Neural progenitor cell (in vitro differentiated cells): ENCODE measurements at regions not wholly inside any gene's neighbourhood (a gene's known extent, or its start where the extent isn't known, plus 50 kb on each side); places are given as distances from the start of the nearest gene placed in this dataset.
A peak's percentile ranks its signal among the peaks of the same experiment; 100 is the strongest.

ENCODE experiments used
- DNase-seq: peaks from one replicate; pipeline ENCODE4 v3.0.0-alpha.2; 2016; ENCODE audit warnings: low spot score
- H2AFZ ChIP-seq: fragments of 200-600 bp; sonication (generic); replicated peaks from 2 replicates; pipeline ENCODE4 v1.6.1; 2016; ENCODE audit warnings: antibody characterized with exemption
- H3F3A ChIP-seq: fragments of 200-600 bp; sonication (generic); 2 replicates; pipeline ENCODE4 v1.6.1; 2016; ENCODE audit warnings: antibody characterized with exemption, low read depth
- H3K27ac ChIP-seq: fragments of 200-600 bp; sonication (generic); 2 replicates; pipeline ENCODE4 v1.5.1; 2016; ENCODE audit warnings: mild to moderate bottlenecking
- H3K27me3 ChIP-seq: fragments of 200-600 bp; sonication (generic); 2 replicates; pipeline ENCODE4 v1.6.1; 2016; ENCODE audit warnings: mild to moderate bottlenecking, moderate library complexity
- H3K36me3 ChIP-seq: fragments of 200-600 bp; sonication (generic); 2 replicates; pipeline ENCODE4 v1.5.1; 2016
- H3K4me1 ChIP-seq: fragments of 200-600 bp; sonication (generic); 2 replicates; pipeline ENCODE4 v1.6.1; 2016; ENCODE audit warnings: mixed run types
- H3K4me2 ChIP-seq: fragments of 200-600 bp; sonication (generic); 2 replicates; pipeline ENCODE4 v1.6.1; 2016
- H3K4me3 ChIP-seq: fragments of 200-600 bp; sonication (generic); 2 replicates; pipeline ENCODE4 v1.5.1; 2016
- H3K79me2 ChIP-seq: fragments of 200-600 bp; sonication (generic); 2 replicates; pipeline ENCODE4 v1.6.1; 2016; ENCODE audit warnings: low read depth
- H3K9ac ChIP-seq: fragments of 200-600 bp; sonication (generic); 2 replicates; pipeline ENCODE4 v1.6.1; 2016
- H3K9me3 ChIP-seq: fragments of 200-600 bp; sonication (generic); 2 replicates; pipeline ENCODE4 v1.5.1; 2016; ENCODE audit warnings: low read depth
- H4K20me1 ChIP-seq: fragments of 200-600 bp; sonication (generic); 2 replicates; pipeline ENCODE4 v1.6.1; 2016; ENCODE audit warnings: low read depth
- H3K27ac Mint-ChIP-seq: 3 replicates; pipeline ENCODE4 v1.8.0; 2021; ENCODE audit warnings: mixed read lengths
- H3K27me3 Mint-ChIP-seq: 2 replicates; pipeline ENCODE4 v1.8.0; 2022; ENCODE audit warnings: low read depth, mild to moderate bottlenecking, inconsistent platforms, moderate library complexity, mixed read lengths; ENCODE audit not compliant: insufficient read depth
- H3K36me3 Mint-ChIP-seq: 3 replicates; pipeline ENCODE4 v1.8.0; 2021; ENCODE audit warnings: mixed read lengths
- H3K4me1 Mint-ChIP-seq: 3 replicates; pipeline ENCODE4 v1.8.0; 2021; ENCODE audit warnings: mixed read lengths
- H3K4me3 Mint-ChIP-seq: 3 replicates; pipeline ENCODE4 v1.8.0; 2021; ENCODE audit warnings: mild to moderate bottlenecking, moderate library complexity, mixed read lengths
- H3K9me3 Mint-ChIP-seq: 3 replicates; pipeline ENCODE4 v1.8.0; 2020; ENCODE audit warnings: mixed read lengths
- EZH2 ChIP-seq: fragments of 200-600 bp; sonication (generic); IDR thresholded peaks from 2 replicates; pipeline ENCODE4 v1.6.1; 2017; ENCODE audit warnings: antibody characterized with exemption, mild to moderate bottlenecking, moderate library complexity
- EZH2phosphoT487 ChIP-seq: fragments of 200-600 bp; sonication (generic); IDR thresholded peaks from 2 replicates; pipeline ENCODE4 v1.6.1; 2017; ENCODE audit warnings: antibody characterized with exemption
- TF ChIP-seq, protein P1 (sequence below): fragments of 200-600 bp; sonication (generic); IDR thresholded peaks from 2 replicates; pipeline ENCODE4 v1.5.1; 2017; ENCODE audit warnings: antibody characterized with exemption, mild to moderate bottlenecking

DNA sequence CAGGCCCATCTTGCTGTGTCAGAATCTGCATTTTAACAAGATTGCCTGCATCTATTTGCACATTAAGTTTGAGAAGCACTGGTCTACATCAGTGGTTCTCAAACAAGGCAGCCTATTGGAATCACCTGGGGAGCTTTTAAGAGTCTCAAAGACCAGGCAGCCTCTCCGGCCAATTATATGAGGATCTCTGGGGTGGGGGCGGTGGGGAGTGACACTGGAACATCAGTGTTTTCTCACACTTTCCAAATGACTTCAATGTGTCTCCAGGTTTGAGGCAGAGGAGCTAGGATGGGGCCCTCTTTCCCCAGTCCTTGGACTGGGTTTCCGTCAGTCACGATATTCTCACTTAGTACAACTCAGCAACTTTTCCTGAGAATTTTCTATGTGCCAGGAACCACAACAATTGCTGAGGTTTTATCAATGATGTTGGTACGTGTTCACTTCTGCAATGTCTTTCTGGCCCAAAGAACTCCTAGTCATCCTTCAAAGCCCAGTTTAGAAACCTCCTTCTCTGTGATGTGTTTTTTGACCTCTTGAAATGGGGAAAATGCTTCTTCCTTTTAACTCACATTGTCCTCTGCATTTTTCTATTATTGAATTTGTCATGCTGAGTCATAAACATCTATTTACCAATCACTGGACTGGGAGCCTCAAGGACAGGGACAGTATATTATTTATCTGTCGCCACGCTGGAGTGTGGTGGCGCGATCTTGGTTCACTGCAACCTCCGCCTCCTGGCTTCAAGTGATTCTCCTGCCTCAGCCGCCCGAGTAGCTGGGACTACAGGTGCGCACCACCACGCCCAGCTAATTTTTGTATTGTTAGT is 130.9 kb downstream of the MYCN start:
- Mint-ChIP-seq H3K36me3 (no peaks in the 10 kb centered on the region), H3K9me3 (peaks cover 3% of the 10 kb centered on the region), H3K27ac (peak overlapping the region; percentile 65), H3K4me1 (peaks cover 41% of the 10 kb centered on the region), H3K27me3 (peaks cover 15% of the 10 kb centered on the region), H3K4me3 (no peak overlapping the region)
- Histone ChIP-seq H3K4me1 (peaks cover 19% of the 10 kb centered on the region), H3K79me2 (no peaks in the 10 kb centered on the region), H3K4me3 (no peak overlapping the region), H3K9me3 (no peaks in the 10 kb centered on the region), H2AFZ (no peak overlapping the region), H3F3A (peaks cover 25% of the 10 kb centered on the region), H3K27ac (no peak overlapping the region), H4K20me1 (no peaks in the 10 kb centered on the region), H3K9ac (no peak overlapping the region), H3K36me3 (no peaks in the 10 kb centered on the region), H3K4me2 (no peak overlapping the region), H3K27me3 (no peaks in the 10 kb centered on the region)
- no peak for DNase-seq
- TF ChIP-seq EZH2phosphoT487 (no peak), EZH2 (no peak)
- TF ChIP-seq, protein P1, sequence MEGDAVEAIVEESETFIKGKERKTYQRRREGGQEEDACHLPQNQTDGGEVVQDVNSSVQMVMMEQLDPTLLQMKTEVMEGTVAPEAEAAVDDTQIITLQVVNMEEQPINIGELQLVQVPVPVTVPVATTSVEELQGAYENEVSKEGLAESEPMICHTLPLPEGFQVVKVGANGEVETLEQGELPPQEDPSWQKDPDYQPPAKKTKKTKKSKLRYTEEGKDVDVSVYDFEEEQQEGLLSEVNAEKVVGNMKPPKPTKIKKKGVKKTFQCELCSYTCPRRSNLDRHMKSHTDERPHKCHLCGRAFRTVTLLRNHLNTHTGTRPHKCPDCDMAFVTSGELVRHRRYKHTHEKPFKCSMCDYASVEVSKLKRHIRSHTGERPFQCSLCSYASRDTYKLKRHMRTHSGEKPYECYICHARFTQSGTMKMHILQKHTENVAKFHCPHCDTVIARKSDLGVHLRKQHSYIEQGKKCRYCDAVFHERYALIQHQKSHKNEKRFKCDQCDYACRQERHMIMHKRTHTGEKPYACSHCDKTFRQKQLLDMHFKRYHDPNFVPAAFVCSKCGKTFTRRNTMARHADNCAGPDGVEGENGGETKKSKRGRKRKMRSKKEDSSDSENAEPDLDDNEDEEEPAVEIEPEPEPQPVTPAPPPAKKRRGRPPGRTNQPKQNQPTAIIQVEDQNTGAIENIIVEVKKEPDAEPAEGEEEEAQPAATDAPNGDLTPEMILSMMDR, result no peak

DNA sequence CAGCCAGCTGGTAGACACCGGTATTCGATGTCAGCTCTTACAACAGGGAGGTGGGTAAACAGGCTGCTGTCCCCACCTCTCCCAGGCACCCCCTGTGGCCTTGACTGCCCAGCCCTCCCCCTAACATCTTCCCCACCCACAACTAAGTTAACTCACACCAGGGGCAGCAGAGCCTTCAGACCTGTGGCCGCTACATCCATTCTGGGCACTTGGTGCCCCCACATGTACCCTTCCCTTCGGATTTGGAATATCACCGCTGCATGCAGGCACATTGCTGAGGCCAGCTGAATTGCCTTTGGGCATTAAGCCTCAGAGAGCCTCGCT is 130.3 kb downstream of the MYCN start:
- Mint-ChIP-seq H3K4me3 (no peak overlapping the region), H3K36me3 (no peaks in the 10 kb centered on the region), H3K27me3 (peaks cover 15% of the 10 kb centered on the region), H3K4me1 (peaks cover 44% of the 10 kb centered on the region), H3K27ac (peak overlapping the region; percentile 87), H3K9me3 (peaks cover 3% of the 10 kb centered on the region)
- Histone ChIP-seq H3K27ac (peak overlapping the region; percentile 75), H3K36me3 (no peaks in the 10 kb centered on the region), H3K4me3 (no peak overlapping the region), H4K20me1 (no peaks in the 10 kb centered on the region), H3K27me3 (no peaks in the 10 kb centered on the region), H3K4me2 (peak overlapping the region; percentile 37), H3K9me3 (no peaks in the 10 kb centered on the region), H3F3A (peaks cover 25% of the 10 kb centered on the region), H3K4me1 (peaks cover 19% of the 10 kb centered on the region), H3K79me2 (no peaks in the 10 kb centered on the region), H2AFZ (peak overlapping the region; percentile 61), H3K9ac (no peak overlapping the region)
- DNase-seq, result no peak
- TF ChIP-seq, protein P1, result no peak
- TF ChIP-seq EZH2phosphoT487 (no peak), EZH2 (no peak)

DNA sequence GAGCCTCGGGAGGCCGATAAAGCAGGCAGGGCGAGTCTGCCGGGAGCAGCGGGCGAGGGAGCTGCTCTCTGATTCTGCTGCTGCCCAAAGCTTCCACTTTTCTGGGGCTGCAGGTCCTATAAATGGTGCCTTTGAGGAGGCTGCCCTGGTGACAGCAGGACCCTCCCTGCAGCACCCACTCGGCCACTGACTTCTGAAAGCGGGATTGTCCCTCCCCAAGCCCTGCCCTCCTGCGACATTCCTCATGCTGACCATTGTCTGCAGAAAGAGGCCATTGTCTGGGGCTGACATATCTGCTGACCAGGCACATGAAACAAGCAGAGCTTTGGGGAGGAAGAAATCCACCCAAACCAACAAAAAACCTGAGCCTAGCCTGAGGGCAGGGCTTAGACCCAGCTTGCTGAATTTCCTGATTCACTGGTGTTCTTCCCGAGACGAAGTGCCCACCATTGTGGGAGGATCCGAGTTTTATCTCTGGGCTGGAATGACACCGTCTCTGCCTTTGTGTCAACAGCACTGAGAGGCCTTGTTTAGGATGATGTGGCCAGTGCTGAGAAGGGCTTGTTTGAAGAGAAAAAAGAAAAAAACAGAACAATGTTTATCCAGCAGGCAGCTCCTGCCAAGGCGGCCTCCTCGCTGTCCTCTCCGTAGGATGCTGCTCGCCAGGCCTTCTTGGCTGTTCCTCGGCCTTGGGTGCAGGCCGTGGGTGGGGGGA is 129.7 kb downstream of the MYCN start:
- no peaks in the 10 kb centered on the region for H3K9me3 ChIP-seq
- no peak for TF ChIP-seq EZH2
- no peaks in the 10 kb centered on the region for H3K79me2 ChIP-seq
- peaks cover 19% of the 10 kb centered on the region for H3K4me1 ChIP-seq
- peak overlapping the region; percentile 87 for H3K27ac Mint-ChIP-seq
- H3K27me3 ChIP-seq, result no peaks in the 10 kb centered on the region
- no peaks in the 10 kb centered on the region for H3K36me3 ChIP-seq
- H3K9me3 Mint-ChIP-seq, result peaks cover 2% of the 10 kb centered on the region
- H3F3A ChIP-seq, result peaks cover 25% of the 10 kb centered on the region
- no peaks in the 10 kb centered on the region for H4K20me1 ChIP-seq
- peaks cover 14% of the 10 kb centered on the region for H3K27me3 Mint-ChIP-seq
- peak overlapping the region; percentile 61 for H2AFZ ChIP-seq
- peak; percentile 71 for DNase-seq
- H3K4me3 Mint-ChIP-seq, result no peak overlapping the region
- H3K4me1 Mint-ChIP-seq, result peaks cover 44% of the 10 kb centered on the region
- no peak overlapping the region for H3K9ac ChIP-seq
- H3K4me3 ChIP-seq, result no peak overlapping the region
- H3K27ac ChIP-seq, result peak overlapping the region; percentile 75
- peak overlapping the region; percentile 37 for H3K4me2 ChIP-seq
- no peaks in the 10 kb centered on the region for H3K36me3 Mint-ChIP-seq

DNA sequence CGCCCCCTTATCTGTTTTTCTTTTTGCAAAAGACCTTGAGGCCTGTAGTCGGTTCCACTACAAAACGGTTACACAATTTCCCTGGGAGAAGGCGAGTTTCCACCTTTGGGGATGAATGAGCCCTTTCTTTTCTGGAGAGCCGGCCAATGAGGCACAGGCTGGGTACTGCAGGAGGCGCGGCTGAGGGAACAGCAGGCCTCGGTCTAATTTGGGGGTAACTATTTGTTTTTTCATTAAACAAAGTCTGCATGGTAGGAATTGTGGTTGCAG is 129.2 kb downstream of the MYCN start:
- no peaks in the 10 kb centered on the region for H3K36me3 ChIP-seq
- TF ChIP-seq, protein P1, result no peak
- TF ChIP-seq EZH2phosphoT487 (no peak), EZH2 (no peak)
- no peak overlapping the region for H3K4me3 ChIP-seq
- peak overlapping the region; percentile 75 for H3K27ac ChIP-seq
- H3K4me1 ChIP-seq, result peaks cover 19% of the 10 kb centered on the region
- H3K27me3 ChIP-seq, result no peaks in the 10 kb centered on the region
- DNase-seq, result no peak
- H3K4me1 Mint-ChIP-seq, result peaks cover 44% of the 10 kb centered on the region
- H3K9ac ChIP-seq, result no peak overlapping the region
- no peaks in the 10 kb centered on the region for H3K36me3 Mint-ChIP-seq
- peaks cover 5% of the 10 kb centered on the region for H3K9me3 Mint-ChIP-seq
- H3K9me3 ChIP-seq, result no peaks in the 10 kb centered on the region
- H3K4me3 Mint-ChIP-seq, result no peak overlapping the region
- no peak overlapping the region for H3K27ac Mint-ChIP-seq
- H3K27me3 Mint-ChIP-seq, result peaks cover 11% of the 10 kb centered on the region
- H4K20me1 ChIP-seq, result no peaks in the 10 kb centered on the region
- peak overlapping the region; percentile 37 for H3K4me2 ChIP-seq
- H3F3A ChIP-seq, result peaks cover 25% of the 10 kb centered on the region
- peak overlapping the region; percentile 61 for H2AFZ ChIP-seq
- H3K79me2 ChIP-seq, result no peaks in the 10 kb centered on the region
